ENCODE measurements at regions not wholly inside any gene's neighbourhood (a gene's known extent, or its start where the extent isn't known, plus 50 kb on each side); places are given as distances from the start of the nearest gene placed in this dataset.

- TF ChIP-seq CTCF (IDR thresholded peaks at IDR 0.05; ENCODE audit: borderline replicate concordance, extremely low read depth, low read length, poor library complexity, severe bottlenecking) = no peak
- TF ChIP-seq EZH2 (IDR thresholded peaks at IDR 0.05; ENCODE audit: borderline replicate concordance, low read depth, low read length, severe bottlenecking) = no peak
Observed at GRCh38 chr14:104306450-104307040, 168.2 kb downstream of the KIF26A start.
